IPS DF 4.7 (cell line): ENCODE measurements at regions not wholly inside any gene's neighbourhood (a gene's known extent, or its start where the extent isn't known, plus 50 kb on each side); places are given as distances from the start of the nearest gene placed in this dataset.
"Not testable (repeated sequence)": the region's sequence is repeated elsewhere in the genome, so short reads cannot be mapped to it uniquely, and the experiment has no call there.

Source experiments
- DNase-seq: peaks from one replicate; pipeline ENCODE4 v3.0.0-alpha.2; 2013; ENCODE audit warnings: low spot score; ENCODE audit errors: extremely low read depth

- DNase-seq, result no peak
Measured at GRCh38 chr2:142758973-142759372, 118.5 kb upstream of the KYNU start.

- DNase-seq, result no peak
Measured at GRCh38 chr2:142757111-142757510, 120.4 kb upstream of the KYNU start.

- DNase-seq, result no peak
Measured at GRCh38 chr2:142756430-142756829, 121.0 kb upstream of the KYNU start.

- DNase-seq, result no peak
Measured at GRCh38 chr2:142755191-142755590, 122.3 kb upstream of the KYNU start.

- DNase-seq, result no peak
Measured at GRCh38 chr2:142754182-142754581, 123.3 kb upstream of the KYNU start.

GRCh38 chr2:142750858-142751257, 126.6 kb upstream of the KYNU start:
- no peak for DNase-seq

GRCh38 chr2:142748559-142749099, 128.8 kb upstream of the KYNU start:
- no peak for DNase-seq

GRCh38 chr2:142745691-142746090, 131.8 kb upstream of the KYNU start:
- DNase-seq, result no peak

GRCh38 chr2:142742371-142743214, 134.9 kb upstream of the KYNU start:
- no peak for DNase-seq

- DNase-seq, result no peak
Measured at GRCh38 chr2:142741764-142742269, 135.6 kb upstream of the KYNU start.

GRCh38 chr2:142734770-142735169, 142.7 kb upstream of the KYNU start:
- DNase-seq, result no peak

GRCh38 chr2:142734231-142734630, 143.2 kb upstream of the KYNU start:
- no peak for DNase-seq

- DNase-seq, result not testable (repeated sequence)
Measured at GRCh38 chr2:142729814-142730213, 147.7 kb upstream of the KYNU start.

- not testable (repeated sequence) for DNase-seq
Measured at GRCh38 chr2:142727821-142728478, 149.5 kb upstream of the KYNU start.

GRCh38 chr2:142725386-142725785, 152.1 kb upstream of the KYNU start:
- DNase-seq, result no peak

GRCh38 chr2:142724713-142725349, 152.6 kb upstream of the KYNU start:
- no peak for DNase-seq

GRCh38 chr2:142724186-142724585, 153.3 kb upstream of the KYNU start:
- DNase-seq, result no peak

GRCh38 chr2:142723236-142723635, 154.2 kb upstream of the KYNU start:
- DNase-seq, result no peak

- DNase-seq, result no peak
Measured at GRCh38 chr2:142722569-142722968, 154.9 kb upstream of the KYNU start.

GRCh38 chr2:142722086-142722485, 155.4 kb upstream of the KYNU start:
- no peak for DNase-seq

GRCh38 chr2:142721015-142721414, 156.4 kb upstream of the KYNU start:
- DNase-seq, result no peak
